Activated CD4-positive, alpha-beta T cell treated with anti-CD3 and anti-CD28 coated beads, Interleukin-2, amount 10 ng/mL, durations not matched to agents 24 days and 14 days (primary cell): ENCODE measurements at regions not wholly inside any gene's neighbourhood (a gene's known extent, or its start where the extent isn't known, plus 50 kb on each side); places are given as distances from the start of the nearest gene placed in this dataset.
A peak's percentile ranks its signal among the peaks of the same experiment; 100 is the strongest.
"Not testable (repeated sequence)": the region's sequence is repeated elsewhere in the genome, so short reads cannot be mapped to it uniquely, and the experiment has no call there.

ENCODE experiments used
- DNase-seq: peaks from one replicate; pipeline ENCODE4 v3.0.0; 2022
- H3K27ac Mint-ChIP-seq: one replicate; pipeline ENCODE4 v1.8.0; 2022; ENCODE audit warnings: mild to moderate bottlenecking, mixed read lengths
- H3K27me3 Mint-ChIP-seq: one replicate; pipeline ENCODE4 v1.8.0; 2022; ENCODE audit warnings: mixed read lengths
- H3K36me3 Mint-ChIP-seq: one replicate; pipeline ENCODE4 v1.8.0; 2022; ENCODE audit warnings: low read depth, mild to moderate bottlenecking, mixed read lengths
- H3K4me1 Mint-ChIP-seq: one replicate; pipeline ENCODE4 v1.8.0; 2021; ENCODE audit warnings: mixed read lengths
- H3K4me3 Mint-ChIP-seq: one replicate; pipeline ENCODE4 v1.8.0; 2022; ENCODE audit warnings: mild to moderate bottlenecking, moderate library complexity, mixed read lengths
- H3K9me3 Mint-ChIP-seq: one replicate; pipeline ENCODE4 v1.8.0; 2021; ENCODE audit warnings: mixed read lengths
- intact Hi-C: fragments of 100-400 bp; cut with micrococcal nuclease; formaldehyde crosslinking; loops from one replicate; pipeline ENCODE4 v1.15.1; 2023

DNA sequence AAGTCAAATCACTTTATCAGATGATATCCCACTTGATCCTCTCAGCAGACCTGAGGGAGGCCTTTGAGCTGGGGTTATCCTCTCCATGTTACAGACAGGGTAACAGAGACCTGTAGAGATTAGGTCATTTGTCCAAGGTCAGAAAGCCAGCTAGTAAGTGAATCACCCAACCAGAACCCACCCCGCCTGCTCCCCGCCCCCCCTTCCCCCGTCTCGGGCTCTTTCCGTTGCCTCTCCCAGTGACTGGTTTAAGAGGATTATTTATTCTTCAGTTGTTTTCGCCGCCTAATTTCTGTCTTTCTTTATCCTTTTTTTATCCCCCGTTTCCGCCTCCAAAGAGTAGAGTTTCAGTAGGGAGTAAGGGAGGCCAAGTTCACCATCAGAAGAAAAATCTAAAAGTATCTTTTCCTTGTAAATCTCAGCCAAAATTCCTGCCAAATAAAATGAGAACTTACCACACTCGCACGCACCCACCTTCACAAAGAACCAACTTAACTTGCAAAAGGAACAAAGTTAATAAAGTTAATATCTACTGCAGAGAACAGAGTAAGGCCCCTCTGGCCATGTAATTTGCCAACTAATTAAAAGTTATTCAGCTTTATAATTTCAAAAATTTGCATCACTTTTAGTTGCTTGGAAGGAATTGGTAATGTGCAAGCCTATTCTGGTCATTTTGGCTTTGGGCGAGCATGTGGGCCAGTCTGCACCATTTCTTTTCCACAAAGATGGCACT, 76.8 kb upstream of the TRABD2B start:
- H3K36me3 Mint-ChIP-seq: no peaks in the 10 kb centered on the region
- H3K27ac Mint-ChIP-seq: no peak overlapping the region
- intact Hi-C loops: no loop called here
- no peaks in the 10 kb centered on the region for H3K9me3 Mint-ChIP-seq
- H3K4me1 Mint-ChIP-seq: no peaks in the 10 kb centered on the region
- DNase-seq: no peak
- peaks cover 9% of the 10 kb centered on the region for H3K27me3 Mint-ChIP-seq
- H3K4me3 Mint-ChIP-seq: no peak overlapping the region

DNA sequence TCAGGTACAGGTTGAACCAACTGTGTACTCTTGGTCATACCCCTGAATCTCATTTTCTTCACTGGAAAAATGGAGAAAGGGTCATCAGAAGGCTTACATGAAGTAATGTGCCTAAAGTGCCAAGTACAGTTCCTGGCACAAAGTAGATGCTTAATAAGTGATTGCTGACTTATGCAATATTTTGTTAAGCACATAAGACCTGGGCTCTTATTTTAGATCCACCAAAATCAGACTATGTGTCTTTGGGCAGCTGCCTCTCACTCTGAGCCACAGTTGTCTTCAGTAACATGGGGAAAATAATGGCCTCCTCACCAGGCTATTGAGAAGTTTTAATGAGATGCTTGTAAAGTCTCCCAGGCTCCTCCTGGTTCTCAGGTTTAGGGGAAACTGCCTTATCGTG, 74.3 kb upstream of the TRABD2B start:
- H3K36me3 Mint-ChIP-seq: no peaks in the 10 kb centered on the region
- intact Hi-C loops: no loop called here
- H3K27ac Mint-ChIP-seq: no peak overlapping the region
- no peak for DNase-seq
- H3K4me3 Mint-ChIP-seq: no peak overlapping the region
- H3K27me3 Mint-ChIP-seq: peaks cover 5% of the 10 kb centered on the region
- no peaks in the 10 kb centered on the region for H3K9me3 Mint-ChIP-seq
- no peaks in the 10 kb centered on the region for H3K4me1 Mint-ChIP-seq

DNA sequence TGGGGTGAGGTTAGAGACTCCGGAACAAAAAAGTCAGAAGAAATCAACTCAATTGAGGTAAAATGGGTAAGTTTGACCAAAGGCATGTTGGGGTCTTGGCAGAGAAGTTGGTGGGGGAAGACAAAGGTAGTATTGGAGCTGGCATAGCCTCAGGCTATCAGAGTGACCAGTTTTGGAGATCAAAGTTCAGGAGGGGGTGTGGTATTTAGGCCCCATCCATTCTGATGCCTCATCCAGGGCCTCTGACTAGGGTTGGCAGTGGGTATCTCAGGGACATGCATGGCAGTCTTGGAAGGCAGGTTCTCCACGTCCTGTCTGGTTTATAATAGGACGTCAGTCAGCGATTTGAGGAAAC, 73.2 kb upstream of the TRABD2B start:
- DNase-seq: no peak
- intact Hi-C loops: no loop called here
- no peaks in the 10 kb centered on the region for H3K9me3 Mint-ChIP-seq
- H3K4me1 Mint-ChIP-seq: no peaks in the 10 kb centered on the region
- H3K27me3 Mint-ChIP-seq: no peaks in the 10 kb centered on the region
- H3K36me3 Mint-ChIP-seq: no peaks in the 10 kb centered on the region
- no peak overlapping the region for H3K27ac Mint-ChIP-seq
- H3K4me3 Mint-ChIP-seq: no peak overlapping the region

DNA sequence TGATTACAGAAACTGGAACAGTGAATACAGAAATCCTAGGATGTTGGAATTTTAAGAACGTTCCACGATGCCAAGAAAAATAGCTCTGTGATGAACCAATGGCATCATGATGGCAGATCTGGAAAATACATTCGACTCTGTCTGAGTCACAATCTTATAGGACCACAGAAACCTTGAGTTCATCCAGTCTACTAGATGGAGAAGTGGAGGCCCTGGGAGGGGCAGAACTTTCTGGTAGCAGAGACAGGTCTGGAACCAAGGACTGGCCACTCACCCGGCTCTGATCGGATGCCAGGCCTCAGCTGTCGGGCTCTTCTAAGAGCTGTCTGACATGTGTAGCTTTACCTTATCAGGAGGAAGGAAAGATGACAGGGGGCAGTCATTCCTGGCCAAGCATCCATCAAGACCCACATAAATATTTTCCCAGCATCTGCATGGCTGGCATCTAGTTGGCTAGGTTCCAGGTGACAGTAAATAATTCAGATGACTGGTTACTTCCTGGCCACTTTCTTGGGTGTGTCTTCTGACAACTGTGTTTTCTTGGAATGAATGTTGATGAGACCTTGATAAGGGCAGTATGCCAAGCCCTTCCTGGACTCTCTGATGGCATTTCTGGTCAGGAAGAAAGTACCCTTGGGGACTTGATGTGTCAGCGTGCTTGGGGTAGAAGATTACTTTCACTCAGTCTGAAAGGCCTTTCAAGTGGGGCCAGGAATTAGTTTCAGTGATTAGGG, 72.6 kb upstream of the TRABD2B start:
- no peak for DNase-seq
- Mint-ChIP-seq H3K9me3 (no peaks in the 10 kb centered on the region), H3K4me1 (no peaks in the 10 kb centered on the region), H3K27ac (no peak overlapping the region), H3K4me3 (no peak overlapping the region), H3K36me3 (no peaks in the 10 kb centered on the region), H3K27me3 (no peaks in the 10 kb centered on the region)
- intact Hi-C loops: no loop called here

DNA sequence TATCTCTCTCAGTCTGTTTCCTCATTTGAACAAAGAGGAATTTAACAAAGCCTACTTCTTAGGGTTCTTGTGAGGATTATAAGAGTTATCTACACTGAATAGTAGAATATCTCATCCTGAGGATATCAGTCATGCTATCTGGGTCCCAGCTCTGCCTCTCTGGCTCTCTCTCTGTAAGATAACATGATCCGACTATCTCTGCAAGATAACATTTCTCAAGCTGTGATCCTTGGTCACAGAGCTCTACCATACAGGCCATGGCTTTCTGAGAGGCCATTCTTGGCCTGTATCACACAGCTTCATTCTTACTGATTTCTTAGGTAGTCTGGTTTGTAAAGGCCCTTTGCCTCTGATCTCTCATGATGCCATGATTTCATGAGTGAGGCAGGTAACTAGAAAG, 71.0 kb upstream of the TRABD2B start:
- Mint-ChIP-seq H3K36me3 (no peaks in the 10 kb centered on the region), H3K27ac (no peak overlapping the region), H3K4me3 (no peak overlapping the region)

DNA sequence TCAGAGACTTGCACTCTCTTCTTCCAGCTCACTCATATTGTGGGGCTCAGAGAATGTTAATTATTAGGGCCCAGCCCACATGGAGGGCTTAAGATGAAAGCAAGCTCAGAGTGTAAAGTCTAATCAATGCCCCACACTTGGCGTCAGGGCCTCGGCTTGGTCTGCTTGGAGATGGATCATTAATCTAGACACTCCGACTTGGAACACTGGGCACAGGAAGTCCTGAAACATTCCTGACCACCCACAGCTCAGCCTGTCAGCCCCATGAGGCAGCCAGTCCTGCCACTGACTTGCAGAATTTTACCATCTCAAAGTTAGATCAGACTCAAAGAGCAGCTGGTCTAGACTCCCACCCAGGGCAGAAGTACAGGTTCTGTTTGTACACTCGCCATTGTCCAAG, 69.8 kb upstream of the TRABD2B start:
- no peaks in the 10 kb centered on the region for H3K4me1 Mint-ChIP-seq
- DNase-seq: no peak
- no peak overlapping the region for H3K4me3 Mint-ChIP-seq
- no peaks in the 10 kb centered on the region for H3K36me3 Mint-ChIP-seq
- no peak overlapping the region for H3K27ac Mint-ChIP-seq
- no peaks in the 10 kb centered on the region for H3K9me3 Mint-ChIP-seq
- intact Hi-C loops: no loop called here
- H3K27me3 Mint-ChIP-seq: no peaks in the 10 kb centered on the region

More for the DNA sequence above, 71.0 kb upstream of the TRABD2B start:
- Mint-ChIP-seq H3K9me3 (no peaks in the 10 kb centered on the region), H3K4me1 (no peaks in the 10 kb centered on the region), H3K27me3 (no peaks in the 10 kb centered on the region)
- intact Hi-C loops: no loop called here
- DNase-seq: no peak

DNA sequence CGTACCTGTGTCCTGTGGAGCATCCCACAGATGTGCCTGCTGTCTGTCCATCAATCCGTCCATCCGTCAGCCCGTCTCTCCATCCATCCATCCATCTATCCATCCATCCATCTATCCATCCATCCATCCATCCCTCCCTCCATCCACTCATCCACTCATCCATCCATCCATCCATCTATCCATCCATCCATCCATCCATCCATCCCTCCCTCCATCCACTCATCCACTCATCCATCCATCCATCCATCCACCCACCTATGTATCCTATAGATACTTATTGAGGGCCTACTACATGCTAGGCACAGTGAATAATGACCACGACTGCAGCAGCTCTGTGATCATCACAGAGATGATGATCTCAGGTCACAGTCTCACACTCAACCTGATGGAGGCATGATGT, 67.5 kb upstream of the TRABD2B start:
- H3K4me3 Mint-ChIP-seq, H3K36me3 Mint-ChIP-seq, DNase-seq, intact Hi-C loops, H3K27me3 Mint-ChIP-seq, H3K27ac Mint-ChIP-seq, H3K4me1 Mint-ChIP-seq, H3K9me3 Mint-ChIP-seq: not testable (repeated sequence)

DNA sequence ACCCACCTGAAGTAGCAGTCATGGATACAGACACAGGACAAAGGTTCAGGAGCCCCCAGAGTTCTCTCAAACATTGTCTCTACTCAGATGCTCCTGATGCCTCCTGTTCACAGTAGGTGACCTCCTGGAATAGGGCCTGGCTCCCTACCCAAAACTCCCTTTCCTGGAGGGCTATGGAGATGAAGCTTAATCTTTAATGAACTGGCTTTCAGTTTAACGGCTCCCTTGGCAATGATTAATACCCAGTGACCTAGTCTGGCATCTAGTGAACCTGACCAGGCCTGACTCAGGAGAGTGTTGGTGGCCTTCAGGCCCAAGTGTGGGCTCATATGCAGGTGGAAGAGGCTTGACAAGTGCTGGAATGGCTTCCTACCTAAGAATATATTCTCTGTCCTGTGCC, 65.2 kb upstream of the TRABD2B start:
- Mint-ChIP-seq H3K27ac (no peak overlapping the region), H3K27me3 (peaks cover under 1% of the 10 kb centered on the region), H3K4me3 (no peak overlapping the region), H3K4me1 (no peaks in the 10 kb centered on the region), H3K9me3 (no peaks in the 10 kb centered on the region), H3K36me3 (no peaks in the 10 kb centered on the region)
- intact Hi-C loops: no loop called here
- no peak for DNase-seq

DNA sequence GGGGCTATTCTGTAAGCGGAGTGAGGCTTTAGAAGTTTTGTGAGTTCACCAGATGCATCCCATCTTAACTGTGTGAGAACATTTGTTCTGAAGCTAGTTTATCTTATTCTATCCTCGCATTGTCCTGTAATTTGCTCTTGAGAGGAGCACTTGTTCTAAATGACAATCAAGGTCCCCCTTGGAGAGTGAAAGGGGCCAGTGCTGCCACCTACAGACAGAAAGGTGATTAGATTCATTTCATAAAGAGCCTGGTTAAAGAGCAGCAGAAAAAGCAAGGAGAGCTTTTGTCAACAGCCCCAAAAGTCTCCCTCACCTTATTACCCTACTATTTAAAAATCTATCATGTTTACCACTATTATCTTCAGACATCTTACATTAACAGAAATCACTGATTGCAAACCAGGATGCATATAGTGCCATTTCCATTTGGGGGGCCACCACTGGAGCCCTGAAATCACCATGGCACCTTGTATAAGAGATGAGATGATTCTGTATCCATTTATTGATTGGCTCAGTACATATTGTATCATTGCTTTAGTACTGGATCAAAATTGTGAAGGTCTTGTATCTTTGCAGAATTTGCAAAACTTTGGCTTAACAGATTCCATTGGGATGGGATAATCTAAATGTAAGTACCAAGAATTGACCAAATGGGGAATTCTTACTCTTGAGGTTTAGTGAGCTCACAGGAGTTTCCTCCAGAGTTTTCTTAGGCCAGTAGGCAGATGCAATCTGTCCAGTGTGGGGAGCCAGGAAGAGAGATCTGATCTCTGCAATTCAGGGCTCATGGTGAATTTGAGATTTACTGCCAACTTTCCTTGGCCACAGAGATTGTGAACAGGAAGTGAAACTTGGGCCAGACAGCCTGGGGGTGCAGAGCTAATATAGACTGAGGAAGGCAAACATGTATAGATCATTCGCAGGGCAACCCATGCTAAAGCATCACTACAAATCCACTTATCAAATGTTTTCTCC, 64.3 kb upstream of the TRABD2B start:
- Mint-ChIP-seq H3K4me1 (no peaks in the 10 kb centered on the region), H3K9me3 (no peaks in the 10 kb centered on the region), H3K27me3 (peaks cover 1% of the 10 kb centered on the region), H3K27ac (no peak overlapping the region), H3K4me3 (no peak overlapping the region), H3K36me3 (no peaks in the 10 kb centered on the region)
- intact Hi-C loops: no loop called here
- DNase-seq: peak; percentile 68

DNA sequence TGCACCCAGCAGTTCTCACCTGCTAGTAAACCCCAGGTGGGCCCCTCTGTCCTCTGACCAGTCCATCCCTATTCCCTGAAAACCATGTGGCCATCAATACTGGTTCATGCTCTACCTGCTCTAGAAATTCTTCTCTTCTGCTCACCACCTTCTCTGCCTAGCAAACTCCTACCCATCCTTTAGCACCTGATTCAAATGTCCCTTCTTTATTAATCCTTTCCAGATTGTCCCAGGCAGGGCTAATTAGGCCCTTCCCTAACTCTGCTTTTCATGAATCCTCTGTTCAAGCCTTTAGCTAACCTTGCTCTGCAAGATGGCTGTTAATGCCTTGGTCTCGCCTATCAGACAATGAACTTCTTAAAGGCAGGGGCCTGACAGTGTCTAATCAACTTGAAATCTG, 62.1 kb upstream of the TRABD2B start:
- Mint-ChIP-seq H3K27me3 (peaks cover 3% of the 10 kb centered on the region), H3K27ac (no peak overlapping the region), H3K36me3 (no peaks in the 10 kb centered on the region), H3K9me3 (no peaks in the 10 kb centered on the region), H3K4me1 (no peaks in the 10 kb centered on the region), H3K4me3 (no peak overlapping the region)
- intact Hi-C loops: no loop called here
- DNase-seq: no peak

DNA sequence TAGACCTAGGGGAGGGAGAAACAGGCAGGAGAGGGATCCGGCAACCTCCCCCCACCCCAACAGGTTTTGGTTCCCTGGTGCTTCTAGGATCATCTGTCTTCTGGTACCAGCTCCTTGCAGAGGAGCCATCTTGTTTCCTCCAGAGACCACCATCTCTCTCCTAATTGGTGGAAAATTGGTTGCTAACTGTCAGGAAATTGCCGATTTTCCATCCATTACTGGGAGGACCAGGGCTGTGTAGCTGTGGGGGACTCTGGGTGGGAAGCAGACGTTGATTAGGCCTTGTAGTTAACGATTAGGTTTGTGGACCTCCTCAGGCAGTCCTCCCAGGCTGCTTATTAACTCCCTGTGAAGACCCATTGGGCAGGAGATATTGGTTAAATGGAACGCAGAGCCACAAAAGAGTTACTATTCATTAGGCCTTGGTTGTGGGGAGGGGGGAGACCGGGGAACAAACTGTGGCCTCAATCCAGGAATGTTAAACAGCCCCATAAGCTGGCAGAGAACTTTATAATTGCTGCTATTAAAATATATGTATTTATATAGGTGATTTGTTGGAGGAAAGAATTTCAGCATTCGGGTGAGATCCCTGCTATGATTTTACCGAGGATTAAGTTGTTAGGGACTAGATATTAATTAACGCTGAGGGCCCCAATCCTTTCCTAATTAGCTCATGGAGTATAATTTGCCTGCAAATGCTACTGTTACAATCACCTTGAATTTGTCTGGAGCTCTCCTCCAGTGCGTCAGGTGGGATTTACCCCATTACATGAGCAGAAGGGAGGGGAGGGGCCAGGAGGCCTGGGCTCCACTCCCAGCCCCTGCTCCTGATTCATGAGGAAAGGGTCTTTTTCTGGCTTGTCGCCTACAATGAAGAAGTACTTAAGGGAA, 61.2 kb upstream of the TRABD2B start:
- intact Hi-C loops: no loop called here
- no peaks in the 10 kb centered on the region for H3K36me3 Mint-ChIP-seq

DNA sequence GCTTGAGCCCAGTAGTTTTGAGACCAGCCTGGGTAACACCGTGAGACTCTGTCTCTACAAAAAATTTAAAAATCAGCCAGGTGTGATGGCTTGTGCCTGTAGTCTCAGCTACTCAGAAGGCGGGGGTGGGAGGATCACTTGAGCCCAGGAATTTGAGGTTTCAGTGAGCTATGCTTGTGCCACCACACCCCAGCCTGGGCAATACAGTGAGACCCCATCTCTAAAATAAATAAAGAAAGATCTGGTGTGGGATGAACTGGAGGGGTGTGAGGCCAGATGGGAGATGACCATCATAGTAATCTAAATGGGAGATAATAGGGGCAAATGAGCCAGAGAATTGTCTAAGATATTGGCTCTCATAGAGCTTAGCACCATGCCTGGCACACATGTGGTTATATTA, 60.1 kb upstream of the TRABD2B start:
- Mint-ChIP-seq H3K9me3 (no peaks in the 10 kb centered on the region), H3K4me3 (no peak overlapping the region), H3K4me1 (no peaks in the 10 kb centered on the region), H3K27ac (no peak overlapping the region), H3K27me3 (peaks cover 5% of the 10 kb centered on the region), H3K36me3 (no peaks in the 10 kb centered on the region)
- intact Hi-C loops: no loop called here
- no peak for DNase-seq

More for the DNA sequence above, 61.2 kb upstream of the TRABD2B start:
- Mint-ChIP-seq H3K27ac (no peak overlapping the region), H3K9me3 (no peaks in the 10 kb centered on the region), H3K4me3 (no peak overlapping the region), H3K4me1 (no peaks in the 10 kb centered on the region), H3K27me3 (peaks cover 3% of the 10 kb centered on the region)
- DNase-seq: no peak
